Hepatocyte (in vitro differentiated cells): ENCODE measurements at regions not wholly inside any gene's neighbourhood (a gene's known extent, or its start where the extent isn't known, plus 50 kb on each side); places are given as distances from the start of the nearest gene placed in this dataset.

Experiments
- EZH2 ChIP-seq: fragments of 200-600 bp; sonication (generic); IDR thresholded peaks from 2 replicates; pipeline ENCODE4 v1.6.1; 2016; ENCODE audit warnings: antibody characterized with exemption, mild to moderate bottlenecking, borderline replicate concordance
- EZH2phosphoT487 ChIP-seq: fragments of 200-600 bp; sonication (generic); IDR thresholded peaks from one replicate; pipeline ENCODE4 v1.6.1; 2018; ENCODE audit warnings: antibody characterized with exemption, mild to moderate bottlenecking, low read depth, moderate library complexity; ENCODE audit not compliant: unreplicated experiment, severe bottlenecking
- TF ChIP-seq, protein P1 (sequence below): fragments of 200-600 bp; sonication (generic); IDR thresholded peaks from 2 replicates; pipeline ENCODE4 v1.5.1; 2016; ENCODE audit warnings: antibody characterized with exemption, mild to moderate bottlenecking; ENCODE audit not compliant: poor library complexity

- TF ChIP-seq, protein P1, sequence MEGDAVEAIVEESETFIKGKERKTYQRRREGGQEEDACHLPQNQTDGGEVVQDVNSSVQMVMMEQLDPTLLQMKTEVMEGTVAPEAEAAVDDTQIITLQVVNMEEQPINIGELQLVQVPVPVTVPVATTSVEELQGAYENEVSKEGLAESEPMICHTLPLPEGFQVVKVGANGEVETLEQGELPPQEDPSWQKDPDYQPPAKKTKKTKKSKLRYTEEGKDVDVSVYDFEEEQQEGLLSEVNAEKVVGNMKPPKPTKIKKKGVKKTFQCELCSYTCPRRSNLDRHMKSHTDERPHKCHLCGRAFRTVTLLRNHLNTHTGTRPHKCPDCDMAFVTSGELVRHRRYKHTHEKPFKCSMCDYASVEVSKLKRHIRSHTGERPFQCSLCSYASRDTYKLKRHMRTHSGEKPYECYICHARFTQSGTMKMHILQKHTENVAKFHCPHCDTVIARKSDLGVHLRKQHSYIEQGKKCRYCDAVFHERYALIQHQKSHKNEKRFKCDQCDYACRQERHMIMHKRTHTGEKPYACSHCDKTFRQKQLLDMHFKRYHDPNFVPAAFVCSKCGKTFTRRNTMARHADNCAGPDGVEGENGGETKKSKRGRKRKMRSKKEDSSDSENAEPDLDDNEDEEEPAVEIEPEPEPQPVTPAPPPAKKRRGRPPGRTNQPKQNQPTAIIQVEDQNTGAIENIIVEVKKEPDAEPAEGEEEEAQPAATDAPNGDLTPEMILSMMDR = no peak
- TF ChIP-seq EZH2 = no peak
- no peak for TF ChIP-seq EZH2phosphoT487
These were observed 422.8 kb upstream of the STXBP6 start for GRCh38 chr14:25472700-25473099.
